HEK293 (cell line): ENCODE measurements at regions not wholly inside any gene's neighbourhood (a gene's known extent, or its start where the extent isn't known, plus 50 kb on each side); places are given as distances from the start of the nearest gene placed in this dataset.
A peak's percentile ranks its signal among the peaks of the same experiment; 100 is the strongest.

ENCODE experiments used
- CTCF ChIA-PET: fragments of 350-600 bp; formaldehyde crosslinking; extraction: SDS; loops from one replicate; lab custom pipeline; 2021; ENCODE audit warnings: antibody characterized with exemption; lab: Yijun Ruan, JAX
- POLR2A ChIA-PET: fragments of 300-600 bp; formaldehyde crosslinking; extraction: SDS; loops from one replicate; lab custom pipeline; 2020; ENCODE audit warnings: antibody characterized with exemption, inconsistent platforms; lab: Yijun Ruan, JAX
- H3K27ac ChIP-seq: fragments of 200-500 bp; sonication (Bioruptor generic); 2 replicates; pipeline ENCODE4 v1.5.1; 2014; ENCODE audit warnings: low read depth, low read length, control low read depth, inconsistent platforms; ENCODE audit errors: extremely low read depth
- H3K36me3 ChIP-seq, 2 experiments: fragments of 200-500 bp in 1 of 2; sonication (Bioruptor generic) in 1 of 2; 1 replicate in 1 of 2; 2 replicates in 1 of 2; pipeline ENCODE4 v1.5.1; 2014 to 2017; ENCODE audit warnings: inconsistent platforms in 2 of 2, low read length in 2 of 2; ENCODE audit not compliant: control insufficient read depth in 2 of 2, insufficient read depth in 1 of 2
- H3K4me1 ChIP-seq: fragments of 200-500 bp; sonication (Bioruptor generic); 2 replicates; pipeline ENCODE4 v1.5.1; 2014; ENCODE audit warnings: mild to moderate bottlenecking, low read length, inconsistent platforms; ENCODE audit not compliant: control insufficient read depth, insufficient read depth
- H3K4me3 ChIP-seq: 2 replicates; pipeline ENCODE4 v1.5.1; 2011; ENCODE audit warnings: low read depth, mild to moderate bottlenecking, control low read depth, low read length, moderate library complexity
- H3K9me3 ChIP-seq: fragments of 200-500 bp; sonication (Bioruptor generic); 2 replicates; pipeline ENCODE4 v1.5.1; 2014; ENCODE audit warnings: low read depth, low read length, inconsistent platforms; ENCODE audit not compliant: control insufficient read depth, insufficient read depth
- GLIS1 ChIP-seq: fragments of 450-650 bp; formaldehyde crosslinking; IDR thresholded peaks from 2 replicates; pipeline ENCODE4 v1.5.1; 2016; ENCODE audit warnings: missing biosample characterization, missing genetic modification characterization
- GLIS2 ChIP-seq: fragments of 450-650 bp; formaldehyde crosslinking; IDR thresholded peaks from 2 replicates; pipeline ENCODE4 v1.5.1; 2016; ENCODE audit warnings: missing biosample characterization, missing genetic modification characterization
- KLF8 ChIP-seq: fragments of 450-650 bp; formaldehyde crosslinking; IDR thresholded peaks from 2 replicates; pipeline ENCODE4 v1.5.1; 2016; ENCODE audit warnings: missing biosample characterization, missing genetic modification characterization
- RBAK ChIP-seq: fragments of 450-650 bp; formaldehyde crosslinking; IDR thresholded peaks from 2 replicates; pipeline ENCODE4 v1.5.1; 2016; ENCODE audit warnings: missing biosample characterization, missing genetic modification characterization
- TCF7L2 ChIP-seq: IDR thresholded peaks from 2 replicates; pipeline ENCODE4 v1.6.1; 2011; ENCODE audit warnings: low read depth, mild to moderate bottlenecking, inconsistent platforms, low read length, moderate library complexity, borderline replicate concordance
- ZBTB8A ChIP-seq: fragments of 450-650 bp; formaldehyde crosslinking; IDR thresholded peaks from 2 replicates; pipeline ENCODE4 v1.5.1; 2016; ENCODE audit warnings: missing biosample characterization, missing genetic modification characterization
- ZNF112 ChIP-seq: fragments of 450-650 bp; formaldehyde crosslinking; IDR thresholded peaks from 2 replicates; pipeline ENCODE4 v1.5.0; 2017; ENCODE audit warnings: missing biosample characterization, missing genetic modification characterization
- ZNF121 ChIP-seq: fragments of 450-650 bp; formaldehyde crosslinking; IDR thresholded peaks from 2 replicates; pipeline ENCODE4 v1.5.1; 2016; ENCODE audit warnings: missing biosample characterization, missing genetic modification characterization
- ZNF16 ChIP-seq: fragments of 450-650 bp; formaldehyde crosslinking; IDR thresholded peaks from 2 replicates; pipeline ENCODE4 v1.5.1; 2016; ENCODE audit warnings: low read depth, missing biosample characterization, missing genetic modification characterization
- ZNF292 ChIP-seq: fragments of 450-650 bp; formaldehyde crosslinking; IDR thresholded peaks from 2 replicates; pipeline ENCODE4 v1.5.1; 2016; ENCODE audit warnings: low read depth, missing biosample characterization, missing genetic modification characterization, borderline replicate concordance
- ZNF354C ChIP-seq: fragments of 450-650 bp; formaldehyde crosslinking; IDR thresholded peaks from 2 replicates; pipeline ENCODE4 v1.5.1; 2016; ENCODE audit warnings: missing biosample characterization, missing genetic modification characterization, low read depth, borderline replicate concordance
- ZNF366 ChIP-seq: fragments of 450-650 bp; formaldehyde crosslinking; conservative IDR thresholded peaks from 2 replicates; pipeline ENCODE4 v1.5.1; 2016; ENCODE audit warnings: missing biosample characterization, missing genetic modification characterization
- ZNF548 ChIP-seq: fragments of 450-650 bp; formaldehyde crosslinking; IDR thresholded peaks from 2 replicates; pipeline ENCODE4 v1.5.1; 2016; ENCODE audit warnings: missing biosample characterization, missing genetic modification characterization
- ZNF623 ChIP-seq: fragments of 450-650 bp; formaldehyde crosslinking; IDR thresholded peaks from 2 replicates; pipeline ENCODE4 v1.5.1; 2016; ENCODE audit warnings: missing biosample characterization, missing genetic modification characterization
- ZNF768 ChIP-seq: fragments of 450-650 bp; formaldehyde crosslinking; IDR thresholded peaks from 2 replicates; pipeline ENCODE4 v1.5.1; 2018; ENCODE audit warnings: missing biosample characterization, mild to moderate bottlenecking, missing genetic modification characterization
- ZNF785 ChIP-seq: fragments of 450-650 bp; formaldehyde crosslinking; IDR thresholded peaks from 2 replicates; pipeline ENCODE4 v1.5.1; 2016; ENCODE audit warnings: missing biosample characterization, missing genetic modification characterization
- ZNF792 ChIP-seq: fragments of 450-650 bp; formaldehyde crosslinking; IDR thresholded peaks from 2 replicates; pipeline ENCODE4 v1.5.1; 2016; ENCODE audit warnings: missing biosample characterization, missing genetic modification characterization
- ZNF837 ChIP-seq: fragments of 450-650 bp; formaldehyde crosslinking; IDR thresholded peaks from 2 replicates; pipeline ENCODE4 v1.5.1; 2016; ENCODE audit warnings: missing biosample characterization, missing genetic modification characterization
- ZSCAN30 ChIP-seq: fragments of 450-650 bp; IDR thresholded peaks from 2 replicates; pipeline ENCODE4 v1.5.1; 2018; ENCODE audit warnings: missing biosample characterization, mild to moderate bottlenecking, missing genetic modification characterization, moderate library complexity
- TF ChIP-seq, protein P1 (sequence below): IDR thresholded peaks from 2 replicates; pipeline ENCODE4 v1.6.1; 2011; ENCODE audit warnings: mild to moderate bottlenecking, low read depth, low read length, borderline replicate concordance
- TF ChIP-seq, protein P2 (sequence below): fragments of 450-650 bp; formaldehyde crosslinking; IDR thresholded peaks from 2 replicates; pipeline ENCODE4 v1.5.1; 2016; ENCODE audit warnings: missing biosample characterization, missing genetic modification characterization
- TF ChIP-seq, protein P3 (sequence below): fragments of 450-650 bp; formaldehyde crosslinking; IDR thresholded peaks from 2 replicates; pipeline ENCODE4 v1.5.1; 2016; ENCODE audit warnings: missing biosample characterization, missing genetic modification characterization

DNA sequence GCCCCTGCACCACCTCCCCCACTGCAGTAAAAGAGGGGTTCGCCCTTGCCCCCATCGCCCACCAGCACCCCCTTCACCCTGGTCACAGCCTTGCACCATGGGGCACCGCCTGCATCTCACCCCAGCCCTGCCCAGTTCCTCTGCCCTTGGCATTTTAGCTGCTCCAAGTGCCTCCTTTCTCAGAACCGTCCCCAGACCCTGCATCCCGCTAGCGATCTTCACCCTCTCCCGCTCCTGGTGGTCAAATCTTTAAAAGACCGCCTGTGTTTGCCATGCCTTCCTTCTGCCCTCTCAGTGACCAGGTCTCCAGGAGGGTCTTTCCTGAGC lies 114.7 kb upstream of the OTOS start:
- Histone ChIP-seq H3K4me3 (no peak overlapping the region), H3K4me1 (peaks cover 4% of the 10 kb centered on the region; the same call in 1 of the 2 replicates), H3K27ac (no peak overlapping the region), H3K9me3 (no peaks in the 10 kb centered on the region), H3K36me3 (no peaks in the 10 kb centered on the region)
- TF ChIP-seq ZNF354C (tag by site-specific recombination) (no peak), ZNF548 (tag by site-specific recombination) (no peak), ZNF792 (tag by site-specific recombination) (no peak), ZNF366 (no peak), ZNF292 (tag by site-specific recombination) (no peak), ZBTB8A (tag by site-specific recombination) (no peak), TCF7L2 (no peak), RBAK (tag by site-specific recombination) (no peak), ZNF623 (no peak), ZNF768 (tag by site-specific recombination) (no peak), ZNF785 (tag by site-specific recombination) (no peak), ZNF16 (tag by site-specific recombination) (no peak), KLF8 (tag by site-specific recombination) (no peak), ZSCAN30 (tag by site-specific recombination) (no peak), GLIS2 (tag by site-specific recombination) (no peak), ZNF121 (tag by site-specific recombination) (no peak), ZNF112 (tag by site-specific recombination) (no peak)
- TF ChIP-seq, protein P1, sequence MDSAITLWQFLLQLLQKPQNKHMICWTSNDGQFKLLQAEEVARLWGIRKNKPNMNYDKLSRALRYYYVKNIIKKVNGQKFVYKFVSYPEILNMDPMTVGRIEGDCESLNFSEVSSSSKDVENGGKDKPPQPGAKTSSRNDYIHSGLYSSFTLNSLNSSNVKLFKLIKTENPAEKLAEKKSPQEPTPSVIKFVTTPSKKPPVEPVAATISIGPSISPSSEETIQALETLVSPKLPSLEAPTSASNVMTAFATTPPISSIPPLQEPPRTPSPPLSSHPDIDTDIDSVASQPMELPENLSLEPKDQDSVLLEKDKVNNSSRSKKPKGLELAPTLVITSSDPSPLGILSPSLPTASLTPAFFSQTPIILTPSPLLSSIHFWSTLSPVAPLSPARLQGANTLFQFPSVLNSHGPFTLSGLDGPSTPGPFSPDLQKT: no peak
- TF ChIP-seq, protein P2, sequence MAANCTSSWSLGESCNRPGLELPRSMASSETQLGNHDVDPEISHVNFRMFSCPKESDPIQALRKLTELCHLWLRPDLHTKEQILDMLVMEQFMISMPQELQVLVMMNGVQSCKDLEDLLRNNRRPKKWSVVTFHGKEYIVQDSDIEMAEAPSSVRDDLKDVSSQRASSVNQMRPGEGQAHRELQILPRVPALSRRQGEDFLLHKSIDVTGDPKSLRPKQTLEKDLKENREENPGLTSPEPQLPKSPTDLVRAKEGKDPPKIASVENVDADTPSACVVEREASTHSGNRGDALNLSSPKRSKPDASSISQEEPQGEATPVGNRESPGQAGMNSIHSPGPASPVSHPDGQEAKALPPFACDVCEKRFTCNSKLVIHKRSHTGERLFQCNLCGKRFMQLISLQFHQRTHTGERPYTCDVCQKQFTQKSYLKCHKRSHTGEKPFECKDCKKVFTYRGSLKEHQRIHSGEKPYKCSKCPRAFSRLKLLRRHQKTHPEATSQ (tag by site-specific recombination): no peak
- ChIA-PET POLR2A (no interaction called here), CTCF (interaction anchor here (1.1 kb wide), 1 partner anchor 22 kb away, joined by 4 read pairs; no protein-coding TSS in a partner anchor)

DNA sequence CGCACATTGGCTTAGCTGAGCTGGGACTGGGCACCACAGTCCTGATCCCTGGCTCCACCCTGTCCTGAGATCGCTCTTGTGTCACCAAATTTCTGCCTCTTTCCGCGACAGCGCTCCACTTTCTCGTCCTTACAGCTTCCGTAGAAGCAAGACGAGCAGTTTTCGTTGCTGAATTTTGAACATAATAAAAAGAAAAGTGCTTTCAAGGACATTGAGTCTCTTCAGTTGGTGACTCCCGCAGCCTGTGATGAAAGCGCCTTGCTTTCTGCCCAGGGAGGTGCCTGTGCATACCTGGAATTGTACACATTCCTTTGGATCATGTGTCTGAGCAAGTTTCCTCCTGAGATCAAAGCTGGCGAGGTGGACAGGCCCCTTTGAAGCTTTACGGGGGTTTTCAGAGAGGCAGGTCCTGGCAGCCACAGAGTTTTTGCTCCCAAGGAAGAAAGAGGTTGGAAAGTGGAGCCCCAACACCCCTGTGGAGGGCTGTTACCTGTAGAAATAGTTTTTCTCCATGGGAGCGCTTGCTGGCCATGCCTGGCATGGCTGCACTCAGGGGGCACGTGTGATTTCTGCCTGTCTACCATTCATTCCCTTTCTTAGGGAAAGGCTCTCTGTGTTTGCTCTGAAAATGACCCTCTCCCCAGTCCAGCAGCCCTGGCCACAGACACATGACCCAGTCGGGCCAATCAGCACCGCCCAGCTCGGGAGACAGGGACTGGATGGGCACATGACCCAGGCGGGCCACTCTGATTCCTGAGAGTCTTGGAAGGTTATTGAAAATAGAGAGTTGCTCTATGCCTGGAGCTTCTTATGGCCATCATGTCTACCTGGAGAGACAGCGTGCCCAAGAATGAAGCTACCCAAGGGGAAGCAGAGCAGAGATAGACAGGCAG lies 115.6 kb upstream of the OTOS start:
- no peak overlapping the region for H3K4me3 ChIP-seq
- POLR2A ChIA-PET: no interaction called here
- peaks cover 4% of the 10 kb centered on the region; the same call in 1 of the 2 replicates for H3K4me1 ChIP-seq
- no peaks in the 10 kb centered on the region for H3K36me3 ChIP-seq
- CTCF ChIA-PET: interaction anchor here (1.1 kb wide), 1 partner anchor 23 kb away, joined by 4 read pairs; no protein-coding TSS in a partner anchor
- no peak overlapping the region for H3K27ac ChIP-seq
- TF ChIP-seq, protein P3, sequence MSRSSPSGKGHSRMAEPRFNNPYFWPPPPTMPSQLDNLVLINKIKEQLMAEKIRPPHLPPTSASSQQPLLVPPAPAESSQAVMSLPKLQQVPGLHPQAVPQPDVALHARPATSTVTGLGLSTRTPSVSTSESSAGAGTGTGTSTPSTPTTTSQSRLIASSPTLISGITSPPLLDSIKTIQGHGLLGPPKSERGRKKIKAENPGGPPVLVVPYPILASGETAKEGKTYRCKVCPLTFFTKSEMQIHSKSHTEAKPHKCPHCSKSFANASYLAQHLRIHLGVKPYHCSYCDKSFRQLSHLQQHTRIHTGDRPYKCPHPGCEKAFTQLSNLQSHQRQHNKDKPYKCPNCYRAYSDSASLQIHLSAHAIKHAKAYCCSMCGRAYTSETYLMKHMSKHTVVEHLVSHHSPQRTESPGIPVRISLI (tag by site-specific recombination): no peak
- TF ChIP-seq ZNF837 (no peak), GLIS1 (tag by site-specific recombination) (peak; percentile 14; the same call in 1 of the 2 replicates)
- H3K9me3 ChIP-seq: no peaks in the 10 kb centered on the region
